Spleen (tissue), 11 donors: ENCODE measurements at regions not wholly inside any gene's neighbourhood (a gene's known extent, or its start where the extent isn't known, plus 50 kb on each side); places are given as distances from the start of the nearest gene placed in this dataset.

Experiments used
- DNase-seq: peaks from one replicate; pipeline ENCODE4 v3.0.0-alpha.2; 2020
- H3K27ac ChIP-seq, 8 donors: fragments of 200-600 bp; sonication (generic) in 7 of 8; 1 replicate in 4 of 8; 2 replicates in 4 of 8; pipeline versions ENCODE4 v1.5.0 to v1.8.0; 2016 to 2021; ENCODE audit warnings: inconsistent platforms in 4 of 8, mild to moderate bottlenecking in 4 of 8, moderate library complexity in 1 of 8
- H3K27me3 ChIP-seq, 7 donors: fragments of 200-600 bp; sonication (generic) in 6 of 7; replicated peaks in 1 of 7; 1 replicate in 4 of 7; 2 replicates in 3 of 7; pipeline versions ENCODE4 v1.5.0 to v1.8.0; 2016 to 2021; ENCODE audit warnings: inconsistent platforms in 3 of 7, mild to moderate bottlenecking in 1 of 7
- H3K36me3 ChIP-seq, 6 donors: fragments of 200-600 bp; sonication (generic) in 5 of 6; 1 replicate in 4 of 6; 2 replicates in 2 of 6; pipeline versions ENCODE4 v1.5.0 to v1.8.0; 2016 to 2021; ENCODE audit warnings: inconsistent platforms in 2 of 6
- H3K4me1 ChIP-seq, 6 donors: fragments of 200-600 bp; sonication (generic) in 5 of 6; 1 replicate in 3 of 6; 2 replicates in 3 of 6; pipeline versions ENCODE4 v1.5.0 to v1.8.0; 2016 to 2021; ENCODE audit warnings: inconsistent platforms in 3 of 6
- H3K4me3 ChIP-seq, 8 donors: fragments of 200-600 bp; sonication (generic) in 7 of 8; 1 replicate in 4 of 8; 2 replicates in 4 of 8; pipeline versions ENCODE4 v1.5.0 to v1.8.0; 2016 to 2021; ENCODE audit warnings: inconsistent platforms in 4 of 8, mild to moderate bottlenecking in 4 of 8, moderate library complexity in 2 of 8
- H3K9me3 ChIP-seq, 8 donors: fragments of 200-600 bp; sonication (generic) in 7 of 8; 1 replicate in 4 of 8; 2 replicates in 4 of 8; pipeline versions ENCODE4 v1.5.0 to v1.8.0; 2016 to 2021; ENCODE audit warnings: inconsistent platforms in 4 of 8
- POLR2A ChIP-seq, 3 donors: fragments of 450-650 bp; IDR thresholded peaks; one replicate each; pipeline ENCODE4 v1.5.1; 2017; ENCODE audit warnings: antibody characterized with exemption in 3 of 3, mild to moderate bottlenecking in 1 of 3
- POLR2AphosphoS5 ChIP-seq, 3 donors: sonication (generic); formaldehyde crosslinking; IDR thresholded peaks; one replicate each; pipeline ENCODE4 v1.5.1; 2017; ENCODE audit warnings: antibody characterized with exemption in 3 of 3
- WGBS, 5 donors: extraction: QIAGEN DNeasy Blood & Tissue Kit in 3 of 5; methylation state at CpG; one replicate each; pipeline versions ENCODE4 v1.1.5 to v1.1.7; 2013 to 2018; 5-methylcytosine and 5-hydroxymethylcytosine counted together
- intact Hi-C: fragments of 100-400 bp; cut with DNase I; formaldehyde crosslinking; loops from one replicate; pipeline ENCODE4 v1.15.0; 2023; ENCODE audit warnings: low total_unique reads
- TF ChIP-seq, protein P1 (sequence below), 11 experiments: fragments of 200-600 bp in 7 of 11; fragments of 450-650 bp in 4 of 11; sonication (generic) in 4 of 11; IDR thresholded peaks in 8 of 11; conservative IDR thresholded peaks in 3 of 11; 1 replicate in 7 of 11; 2 replicates in 4 of 11; pipeline versions ENCODE4 v1.4.0 to v1.8.0; 2016 to 2021; ENCODE audit warnings: antibody characterized with exemption in 11 of 11, inconsistent platforms in 4 of 11, mild to moderate bottlenecking in 1 of 11
- donor health status: healthy with polysubstance abuse.
- donor health status: DM: no; HTN: no; CAD: no; lungs with moderate emphysema.
- donor health status: DM: no; HTN: no; CAD: no.
- donor health status: Bipolar disorder and iron deficiency.
- donor health status: healthy.
- donor health status: DM: no; HTN: no; CAD: no.
- donor health status: DM: yes; HTN: yes; CAD: no.

DNA sequence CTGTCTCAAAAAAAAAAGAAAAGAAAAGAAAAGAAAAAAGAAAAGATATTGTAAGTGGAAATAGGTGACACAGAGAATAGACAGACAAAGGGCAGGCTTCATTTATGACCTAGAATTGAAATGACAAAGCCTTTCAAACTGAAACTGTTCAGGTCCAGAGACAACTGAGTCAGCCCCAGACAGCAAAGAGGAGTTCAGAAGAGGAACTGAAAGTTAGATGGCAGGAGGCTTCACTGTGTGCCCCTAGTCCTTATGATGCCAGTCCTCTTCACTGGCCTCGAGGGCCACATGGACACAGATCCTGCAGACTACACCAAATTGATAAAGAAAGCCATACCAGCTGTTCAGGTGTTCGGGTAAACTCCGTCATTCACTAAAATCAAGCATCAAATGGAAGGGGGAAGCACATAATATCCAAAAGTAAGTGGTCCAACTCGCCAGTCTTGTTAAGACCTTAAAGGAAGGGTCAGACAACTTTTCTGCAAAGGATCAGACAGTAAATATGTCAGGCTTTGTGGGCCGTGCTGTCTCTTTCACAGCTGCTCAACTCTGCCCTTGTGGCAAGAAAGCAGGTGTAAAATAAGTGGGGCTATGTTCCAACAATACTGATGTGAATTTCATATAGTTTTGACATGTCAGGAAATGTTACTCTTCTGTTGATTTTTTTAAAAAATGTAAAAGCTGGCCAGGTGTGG lies 231.9 kb upstream of the MGAT5 start:
- no peaks in the 10 kb centered on the region for H3K36me3 ChIP-seq
- TF ChIP-seq POLR2A (IDR thresholded peaks at IDR 0.05) = no peak
- TF ChIP-seq POLR2AphosphoS5 (IDR thresholded peaks at IDR 0.05) = no peak
- TF ChIP-seq, protein P1, sequence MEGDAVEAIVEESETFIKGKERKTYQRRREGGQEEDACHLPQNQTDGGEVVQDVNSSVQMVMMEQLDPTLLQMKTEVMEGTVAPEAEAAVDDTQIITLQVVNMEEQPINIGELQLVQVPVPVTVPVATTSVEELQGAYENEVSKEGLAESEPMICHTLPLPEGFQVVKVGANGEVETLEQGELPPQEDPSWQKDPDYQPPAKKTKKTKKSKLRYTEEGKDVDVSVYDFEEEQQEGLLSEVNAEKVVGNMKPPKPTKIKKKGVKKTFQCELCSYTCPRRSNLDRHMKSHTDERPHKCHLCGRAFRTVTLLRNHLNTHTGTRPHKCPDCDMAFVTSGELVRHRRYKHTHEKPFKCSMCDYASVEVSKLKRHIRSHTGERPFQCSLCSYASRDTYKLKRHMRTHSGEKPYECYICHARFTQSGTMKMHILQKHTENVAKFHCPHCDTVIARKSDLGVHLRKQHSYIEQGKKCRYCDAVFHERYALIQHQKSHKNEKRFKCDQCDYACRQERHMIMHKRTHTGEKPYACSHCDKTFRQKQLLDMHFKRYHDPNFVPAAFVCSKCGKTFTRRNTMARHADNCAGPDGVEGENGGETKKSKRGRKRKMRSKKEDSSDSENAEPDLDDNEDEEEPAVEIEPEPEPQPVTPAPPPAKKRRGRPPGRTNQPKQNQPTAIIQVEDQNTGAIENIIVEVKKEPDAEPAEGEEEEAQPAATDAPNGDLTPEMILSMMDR (IDR thresholded peaks at IDR 0.05 in 8 of 11, conservative IDR thresholded peaks at IDR 0.05 in 3 of 11) = no peak
- intact Hi-C loops = no loop called here
- H3K27me3 ChIP-seq = peaks cover 0 to 11% (median 0%) of the 10 kb centered on the region in 7 donors
- no peak overlapping the region for H3K27ac ChIP-seq
- WGBS, 5 donors = 63 to 82% (median 82%) methylated on average over 5 of the region's 5 CpGs
- no peaks in the 10 kb centered on the region for H3K9me3 ChIP-seq
- DNase-seq = no peak
- peaks cover 0 to 28% (median 23%) of the 10 kb centered on the region in 6 donors for H3K4me1 ChIP-seq
- no peak overlapping the region for H3K4me3 ChIP-seq

DNA sequence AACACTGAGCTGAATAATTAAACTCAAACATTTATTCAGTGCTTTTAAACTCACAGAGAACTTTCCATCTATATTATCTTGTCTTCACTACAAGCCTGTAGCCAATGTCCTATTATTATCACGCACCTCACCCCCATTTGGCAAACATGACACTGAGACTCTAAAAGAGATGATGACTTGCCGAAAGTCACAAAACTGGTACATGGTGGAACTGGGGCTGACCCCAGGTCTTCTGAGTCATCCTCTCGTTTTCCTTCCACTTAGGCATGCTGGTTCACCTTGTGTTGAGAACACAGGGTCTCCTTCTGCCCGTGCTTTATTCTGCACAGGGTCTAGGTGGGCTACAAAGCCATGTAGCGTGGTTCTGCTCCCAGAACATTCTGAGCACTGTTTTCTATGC lies 230.0 kb upstream of the MGAT5 start:
- H3K4me3 ChIP-seq = no peak overlapping the region
- peaks cover 0 to 30% (median 13%) of the 10 kb centered on the region in 7 donors for H3K27me3 ChIP-seq
- 78 to 92% (median 85%) methylated on average over 5 of the region's 5 CpGs for WGBS, 5 donors
- no peaks in the 10 kb centered on the region for H3K36me3 ChIP-seq
- no peak for DNase-seq
- TF ChIP-seq POLR2AphosphoS5 (IDR thresholded peaks at IDR 0.05) = no peak
- TF ChIP-seq, protein P1 (IDR thresholded peaks at IDR 0.05 in 8 of 11, conservative IDR thresholded peaks at IDR 0.05 in 3 of 11) = no peak
- no peak for TF ChIP-seq POLR2A (IDR thresholded peaks at IDR 0.05)
- H3K27ac ChIP-seq = no peak overlapping the region
- H3K9me3 ChIP-seq = no peaks in the 10 kb centered on the region
- intact Hi-C loops = no loop called here
- peaks cover 0 to 37% (median 26%) of the 10 kb centered on the region in 6 donors for H3K4me1 ChIP-seq

DNA sequence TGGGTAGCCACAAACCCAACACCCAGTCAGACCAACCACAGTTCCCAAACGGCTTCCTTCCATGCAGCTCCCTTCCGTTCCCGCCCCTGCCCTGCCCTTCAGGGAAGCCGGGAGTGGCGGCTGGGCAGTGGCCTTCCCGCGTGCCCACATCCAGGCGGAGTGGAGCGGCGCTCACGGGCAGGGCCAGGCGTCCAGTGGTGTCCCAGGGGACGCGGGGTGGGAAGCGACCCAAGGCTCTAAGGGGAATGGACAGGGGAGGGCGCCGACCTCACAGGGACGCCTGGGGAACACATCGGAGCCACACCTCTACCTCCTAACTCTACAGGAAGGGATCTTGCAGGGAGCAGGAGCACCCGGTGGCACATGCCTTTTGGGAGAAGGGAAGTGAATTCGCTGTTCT lies 225.9 kb upstream of the MGAT5 start:
- Histone ChIP-seq H3K27ac (no peak overlapping the region), H3K4me3 (peak overlapping the region in 3 of 8 donors; percentile 14 to 36 (median 20)), H3K27me3 (peaks cover 0 to 43% (median 13%) of the 10 kb centered on the region in 7 donors), H3K36me3 (no peaks in the 10 kb centered on the region), H3K9me3 (no peaks in the 10 kb centered on the region), H3K4me1 (peaks cover 0 to 8% (median 3%) of the 10 kb centered on the region in 6 donors)
- intact Hi-C loops = no loop called here
- no peak for DNase-seq
- 5 to 17% (median 9%) methylated on average over 11 to 21 of the region's 21 CpGs for WGBS, 5 donors
- TF ChIP-seq POLR2AphosphoS5 (IDR thresholded peaks at IDR 0.05) = peak in 1 of 3 donors; percentile 60
- TF ChIP-seq, protein P1 (IDR thresholded peaks at IDR 0.05 in 8 of 11, conservative IDR thresholded peaks at IDR 0.05 in 3 of 11) = no peak

DNA sequence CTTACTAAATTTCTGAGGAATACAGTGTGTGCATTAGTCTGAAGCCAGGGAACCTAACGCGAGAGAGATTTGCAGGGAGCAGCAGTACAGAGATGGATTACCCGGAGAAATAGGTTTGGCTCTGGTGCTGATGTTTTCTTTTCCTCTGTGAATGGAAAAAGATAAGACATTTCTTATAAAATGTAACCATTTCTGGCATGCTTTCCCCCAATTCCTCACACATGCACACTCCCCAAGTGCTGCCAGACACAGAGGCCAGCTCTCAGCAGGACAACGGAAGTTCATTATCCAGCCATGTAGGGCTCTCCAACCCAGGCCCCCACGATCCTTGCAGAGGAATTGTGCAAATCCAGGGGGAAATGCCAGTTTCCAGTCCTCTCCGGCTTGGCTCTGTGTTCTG lies 224.5 kb upstream of the MGAT5 start:
- Histone ChIP-seq H3K9me3 (no peaks in the 10 kb centered on the region), H3K27ac (no peak overlapping the region), H3K27me3 (peaks cover 0 to 43% (median 13%) of the 10 kb centered on the region in 7 donors), H3K36me3 (no peaks in the 10 kb centered on the region), H3K4me3 (no peak overlapping the region), H3K4me1 (peaks cover 0 to 8% (median 3%) of the 10 kb centered on the region in 6 donors)
- 77 to 83% (median 79%) methylated on average over 6 of the region's 6 CpGs for WGBS, 5 donors
- TF ChIP-seq, protein P1 (IDR thresholded peaks at IDR 0.05 in 8 of 11, conservative IDR thresholded peaks at IDR 0.05 in 3 of 11) = no peak
- TF ChIP-seq POLR2AphosphoS5 (IDR thresholded peaks at IDR 0.05) (no peak), POLR2A (IDR thresholded peaks at IDR 0.05) (no peak)
- intact Hi-C loops = no loop called here
- no peak for DNase-seq
